MM.1S (cell line): ENCODE measurements at regions not wholly inside any gene's neighbourhood (a gene's known extent, or its start where the extent isn't known, plus 50 kb on each side); places are given as distances from the start of the nearest gene placed in this dataset.

ENCODE experiments used
- DNase-seq: peaks from one replicate; pipeline ENCODE4 v3.0.0-alpha.2; 2015
- H2AFZ ChIP-seq: fragments of 300-600 bp; sonication (generic); 2 replicates; pipeline ENCODE4 v1.6.0; 2016; ENCODE audit warnings: antibody characterized with exemption, low read length
- H3F3A ChIP-seq: fragments of 300-600 bp; sonication (generic); 2 replicates; pipeline ENCODE4 v1.6.1; 2016; ENCODE audit warnings: mild to moderate bottlenecking, antibody characterized with exemption, low read length, moderate library complexity, mixed read lengths; ENCODE audit not compliant: insufficient read depth
- H3K27ac ChIP-seq: fragments of 300-600 bp; sonication (generic); 2 replicates; pipeline ENCODE4 v1.5.1; 2016; ENCODE audit warnings: mild to moderate bottlenecking, low read length
- H3K27me3 ChIP-seq: fragments of 300-600 bp; sonication (generic); replicated peaks from 2 replicates; pipeline ENCODE4 v1.6.0; 2016; ENCODE audit warnings: low read length; ENCODE audit not compliant: insufficient read depth
- H3K36me3 ChIP-seq: fragments of 300-600 bp; sonication (generic); replicated peaks from 2 replicates; pipeline ENCODE4 v1.6.1; 2016; ENCODE audit warnings: mild to moderate bottlenecking, low read length, mixed read lengths; ENCODE audit not compliant: insufficient read depth
- H3K4me1 ChIP-seq: fragments of 300-600 bp; sonication (generic); 2 replicates; pipeline ENCODE4 v1.6.1; 2016; ENCODE audit warnings: low read length, mixed read lengths
- H3K4me2 ChIP-seq: fragments of 300-600 bp; sonication (generic); 2 replicates; pipeline ENCODE4 v1.6.0; 2016; ENCODE audit warnings: low read depth, low read length
- H3K4me3 ChIP-seq: fragments of 300-600 bp; sonication (generic); 2 replicates; pipeline ENCODE4 v1.5.1; 2016; ENCODE audit warnings: low read length, mixed read lengths
- H3K79me2 ChIP-seq: fragments of 300-600 bp; sonication (generic); 2 replicates; pipeline ENCODE4 v1.6.1; 2016; ENCODE audit warnings: mixed run types, low read length, mixed read lengths
- H3K9ac ChIP-seq: fragments of 300-600 bp; sonication (generic); 2 replicates; pipeline ENCODE4 v1.6.1; 2016; ENCODE audit warnings: low read length, mixed read lengths
- H3K9me2 ChIP-seq: fragments of 300-600 bp; sonication (generic); replicated peaks from 2 replicates; pipeline ENCODE4 v1.6.1; 2016; ENCODE audit warnings: mild to moderate bottlenecking, low read length, mixed read lengths; ENCODE audit not compliant: insufficient read depth
- H3K9me3 ChIP-seq: fragments of 300-600 bp; sonication (generic); replicated peaks from 2 replicates; pipeline ENCODE4 v1.6.1; 2016; ENCODE audit warnings: mild to moderate bottlenecking, low read length, mixed read lengths; ENCODE audit not compliant: insufficient read depth
- H4K20me1 ChIP-seq: fragments of 300-600 bp; sonication (generic); 2 replicates; pipeline ENCODE4 v1.6.1; 2016; ENCODE audit warnings: mild to moderate bottlenecking, low read length, moderate library complexity, mixed read lengths; ENCODE audit not compliant: insufficient read depth
- CTCF ChIP-seq: fragments of 300-600 bp; sonication (generic); IDR thresholded peaks from 2 replicates; pipeline ENCODE4 v1.5.1; 2016; ENCODE audit warnings: antibody characterized with exemption, low read length, mixed read lengths
- EZH2 ChIP-seq: fragments of 300-600 bp; sonication (generic); optimal IDR thresholded peaks from 2 replicates; pipeline ENCODE3; 2017; ENCODE audit warnings: low read depth, mild to moderate bottlenecking, antibody characterized with exemption, low read length, mixed read lengths
- EZH2phosphoT487 ChIP-seq: fragments of 300-600 bp; sonication (generic); IDR thresholded peaks from 2 replicates; pipeline ENCODE4 v1.6.1; 2018; ENCODE audit warnings: antibody characterized with exemption, low read length

- no peak overlapping the region for H3K4me3 ChIP-seq
- TF ChIP-seq CTCF, result no peak
- TF ChIP-seq EZH2phosphoT487, result no peak
- TF ChIP-seq EZH2, result no peak
- H2AFZ ChIP-seq, result no peak overlapping the region
These were observed 799.3 kb upstream of the CXADR start for GRCh38 chr21:16713331-16714117.

GRCh38 chr21:16740511-16740910, 772.3 kb upstream of the CXADR start:
- TF ChIP-seq EZH2phosphoT487, result no peak
- no peak for TF ChIP-seq EZH2
- no peak for TF ChIP-seq CTCF
- H3K4me3 ChIP-seq, result no peak overlapping the region

More at GRCh38 chr21:16713331-16714117, 799.3 kb upstream of the CXADR start:
- Histone ChIP-seq H3K9ac (no peak overlapping the region), H3K27ac (no peak overlapping the region), H3K9me2 (no peaks in the 10 kb centered on the region), H3K4me1 (no peaks in the 10 kb centered on the region), H3K36me3 (no peaks in the 10 kb centered on the region), H3F3A (no peaks in the 10 kb centered on the region), H3K27me3 (no peaks in the 10 kb centered on the region), H3K4me2 (no peak overlapping the region), H3K79me2 (no peaks in the 10 kb centered on the region), H4K20me1 (no peaks in the 10 kb centered on the region), H3K9me3 (no peaks in the 10 kb centered on the region)
- DNase-seq, result no peak

GRCh38 chr21:16741141-16741665, 771.6 kb upstream of the CXADR start:
- TF ChIP-seq EZH2 (no peak), EZH2phosphoT487 (no peak), CTCF (no peak)
- no peak for DNase-seq
- Histone ChIP-seq H3K36me3 (no peaks in the 10 kb centered on the region), H3K4me1 (no peaks in the 10 kb centered on the region), H3K4me3 (no peak overlapping the region), H3K27ac (no peak overlapping the region), H3K9ac (no peak overlapping the region), H4K20me1 (no peaks in the 10 kb centered on the region), H3K9me3 (no peaks in the 10 kb centered on the region), H3K79me2 (no peaks in the 10 kb centered on the region), H3K4me2 (no peak overlapping the region), H3K27me3 (no peaks in the 10 kb centered on the region), H2AFZ (no peak overlapping the region), H3K9me2 (no peaks in the 10 kb centered on the region), H3F3A (no peaks in the 10 kb centered on the region)

More at GRCh38 chr21:16740511-16740910, 772.3 kb upstream of the CXADR start:
- no peak overlapping the region for H3K4me2 ChIP-seq
- no peaks in the 10 kb centered on the region for H3K27me3 ChIP-seq
- no peak overlapping the region for H3K27ac ChIP-seq
- no peaks in the 10 kb centered on the region for H3K9me2 ChIP-seq
- H3K9me3 ChIP-seq, result no peaks in the 10 kb centered on the region
- H3K9ac ChIP-seq, result no peak overlapping the region
- H4K20me1 ChIP-seq, result no peaks in the 10 kb centered on the region
- no peaks in the 10 kb centered on the region for H3F3A ChIP-seq
- H3K4me1 ChIP-seq, result no peaks in the 10 kb centered on the region
- no peaks in the 10 kb centered on the region for H3K79me2 ChIP-seq
- no peak for DNase-seq
- no peak overlapping the region for H2AFZ ChIP-seq
- H3K36me3 ChIP-seq, result no peaks in the 10 kb centered on the region
